ENCODE measurements at regions not wholly inside any gene's neighbourhood (a gene's known extent, or its start where the extent isn't known, plus 50 kb on each side); places are given as distances from the start of the nearest gene placed in this dataset.
"Not testable (repeated sequence)": the region's sequence is repeated elsewhere in the genome, so short reads cannot be mapped to it uniquely, and the experiment has no call there.

DNA sequence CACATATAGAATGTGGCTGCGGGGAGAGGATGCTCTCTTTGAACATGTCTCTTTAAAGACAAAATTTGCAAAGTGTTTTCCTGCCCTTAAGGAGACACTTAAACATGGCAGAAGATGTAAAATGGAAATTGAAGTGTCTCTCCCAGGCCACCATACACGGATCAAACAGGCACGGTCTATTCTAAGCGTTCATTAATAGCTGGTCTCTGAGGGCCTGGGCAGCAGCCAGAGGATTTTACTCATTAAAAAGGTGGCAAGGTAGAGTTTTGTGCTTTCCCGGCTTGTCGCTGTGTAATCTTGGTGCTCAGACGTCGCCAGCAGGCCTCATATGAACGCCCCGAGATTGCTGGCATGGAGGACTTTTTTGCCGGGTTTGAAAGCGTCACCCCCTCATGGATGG lies 205.5 kb downstream of the EMX2 start:
- DNase-seq (ENCODE audit: low spot score): no peak

DNA sequence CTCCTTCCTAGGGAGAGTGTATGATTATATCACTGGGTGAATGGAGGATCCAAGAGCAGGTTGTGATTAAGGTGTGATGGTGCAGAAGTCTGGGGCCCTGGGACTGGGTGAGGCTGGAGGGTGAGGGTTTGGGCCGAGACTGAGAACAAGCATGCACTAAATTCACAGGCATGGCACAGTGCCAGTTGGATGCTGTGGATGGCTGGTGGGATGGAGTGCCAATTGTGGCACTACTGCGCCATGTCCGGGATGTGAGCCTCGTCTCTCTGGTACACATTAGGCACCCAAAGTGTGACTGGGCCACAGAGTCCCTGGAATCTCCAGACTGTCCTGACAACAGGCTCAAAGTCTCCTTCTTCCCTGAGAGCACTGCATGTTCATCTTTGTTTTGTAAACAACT lies 208.1 kb downstream of the EMX2 start:
- DNase-seq (ENCODE audit: low spot score): no peak

DNA sequence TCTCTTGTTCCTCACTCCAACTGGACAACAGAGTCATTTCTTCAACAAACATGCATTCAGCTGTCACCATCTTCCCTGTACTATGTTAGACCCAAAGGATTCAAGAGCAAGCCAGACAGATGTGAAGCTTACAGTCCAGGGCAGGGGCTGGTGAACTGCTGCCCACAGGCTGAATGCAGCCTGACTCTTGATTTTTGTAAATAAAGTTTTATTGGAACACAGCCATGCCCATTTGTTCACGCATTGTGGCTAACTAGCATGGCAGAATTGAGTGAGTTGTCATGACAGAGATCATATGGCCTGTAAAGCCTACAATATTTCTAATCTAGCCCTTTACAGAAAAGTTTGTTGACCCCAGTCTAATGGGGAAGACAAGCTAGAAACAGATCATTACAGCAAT lies 208.7 kb downstream of the EMX2 start:
- DNase-seq (ENCODE audit: low spot score): no peak

DNA sequence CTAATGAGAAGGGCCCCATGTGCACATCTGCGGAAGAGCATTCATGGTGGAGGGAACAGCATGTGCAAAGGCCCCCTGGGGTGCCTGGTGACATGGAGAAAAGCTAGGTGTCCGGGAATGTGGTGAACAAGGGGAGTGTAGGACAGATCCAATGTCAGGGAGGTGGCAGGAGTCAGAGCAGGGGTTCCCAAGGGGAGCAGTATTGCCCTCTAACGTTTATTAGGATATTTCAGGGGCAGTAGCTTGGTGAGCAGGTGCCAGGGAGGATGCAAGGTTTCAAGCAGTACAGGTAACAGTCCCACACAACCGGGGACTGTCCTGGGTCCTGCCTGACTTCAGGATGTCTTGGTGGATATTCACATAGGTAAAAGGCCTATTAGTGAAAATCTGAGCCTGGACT lies 209.6 kb downstream of the EMX2 start:
- DNase-seq (ENCODE audit: low spot score): no peak

DNA sequence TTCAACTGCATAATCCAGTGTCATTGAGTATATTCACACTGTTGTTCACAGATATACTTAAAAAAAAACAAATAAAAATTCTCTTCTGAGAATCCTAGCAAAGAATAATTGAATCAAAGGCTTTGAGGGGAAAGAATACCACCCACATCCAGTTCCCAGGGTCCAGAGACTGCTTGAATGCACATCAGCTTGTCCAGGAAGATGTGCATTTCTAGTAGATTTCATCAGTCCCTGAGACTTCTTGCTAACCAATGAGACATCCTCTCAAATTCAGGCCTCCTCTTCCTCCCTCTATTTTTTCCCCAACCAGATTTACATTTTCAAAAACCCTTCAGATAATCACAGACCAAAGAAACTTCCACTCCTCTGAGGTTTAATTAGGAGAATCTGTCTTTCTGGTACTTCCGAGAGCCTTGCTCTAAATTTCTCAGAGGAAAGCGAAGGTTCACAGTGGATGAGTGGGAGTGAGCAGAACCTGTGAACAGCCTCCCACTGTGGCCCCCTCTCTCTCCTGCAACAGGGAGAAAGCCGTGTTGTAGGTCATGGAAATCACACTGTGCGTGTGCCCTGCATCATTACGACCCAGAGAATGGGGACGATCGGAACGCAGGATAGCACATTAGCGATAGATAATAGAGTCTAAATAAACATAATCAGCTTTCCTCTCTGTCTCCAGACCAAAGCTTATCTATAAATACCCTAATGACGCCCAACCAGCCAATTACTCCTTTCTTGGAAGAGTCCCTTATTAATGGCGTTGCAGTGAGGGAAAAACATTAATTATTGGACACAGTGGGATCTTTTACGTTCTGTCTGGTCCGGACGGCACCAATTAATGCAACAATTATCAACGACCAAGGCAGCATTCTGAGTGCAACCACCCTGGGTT lies 212.5 kb downstream of the EMX2 start:
- DNase-seq (ENCODE audit: low spot score): no peak

DNA sequence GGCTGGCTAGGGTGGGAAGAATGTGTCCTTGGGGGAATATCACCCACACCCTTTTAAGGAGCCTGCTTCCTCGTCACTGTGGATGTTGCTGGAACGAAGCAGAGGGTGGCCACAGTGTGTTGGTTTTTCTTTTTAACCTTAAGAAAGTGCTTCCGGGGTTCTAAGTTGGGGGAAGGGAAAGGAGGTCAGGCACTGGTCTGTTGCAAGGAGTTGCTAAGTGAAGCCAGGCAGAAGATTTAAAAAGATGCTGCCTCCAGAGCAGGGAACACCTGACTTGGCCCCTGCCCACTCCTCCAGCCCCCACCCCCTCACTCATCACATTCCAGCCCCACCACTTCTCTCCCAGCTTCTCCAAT lies 213.1 kb downstream of the EMX2 start:
- no peak for DNase-seq (ENCODE audit: low spot score)

DNA sequence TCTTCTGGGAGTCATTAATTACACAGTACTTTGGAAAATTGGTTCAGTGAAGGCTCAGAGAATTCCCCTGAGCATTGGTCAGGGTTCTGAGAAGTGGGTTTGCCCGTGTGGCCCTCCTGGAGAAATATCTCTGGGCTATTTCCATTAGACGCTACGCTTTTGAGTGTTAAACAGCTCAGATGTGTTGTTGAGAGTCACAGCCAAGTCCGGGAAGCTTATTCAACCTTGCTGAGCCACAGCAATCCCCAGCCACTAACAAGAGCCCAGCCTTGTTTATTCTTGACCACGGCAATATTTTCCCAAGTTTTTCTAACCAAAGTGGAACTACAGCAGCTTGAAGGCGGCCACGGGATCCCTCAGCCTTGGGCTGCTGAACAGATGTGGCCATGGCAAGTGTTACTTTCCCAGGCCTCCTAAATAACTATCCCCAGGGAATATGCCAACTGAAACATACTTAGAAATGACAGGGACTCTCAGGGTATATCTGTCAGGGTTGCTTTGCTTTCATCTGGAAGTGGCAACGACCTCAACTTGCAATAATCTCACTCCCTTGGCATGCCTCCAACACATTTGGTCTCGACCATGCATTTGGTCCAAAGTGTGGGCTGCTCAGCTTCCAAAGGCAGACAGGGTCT lies 214.7 kb downstream of the EMX2 start:
- no peak for DNase-seq (ENCODE audit: low spot score)

DNA sequence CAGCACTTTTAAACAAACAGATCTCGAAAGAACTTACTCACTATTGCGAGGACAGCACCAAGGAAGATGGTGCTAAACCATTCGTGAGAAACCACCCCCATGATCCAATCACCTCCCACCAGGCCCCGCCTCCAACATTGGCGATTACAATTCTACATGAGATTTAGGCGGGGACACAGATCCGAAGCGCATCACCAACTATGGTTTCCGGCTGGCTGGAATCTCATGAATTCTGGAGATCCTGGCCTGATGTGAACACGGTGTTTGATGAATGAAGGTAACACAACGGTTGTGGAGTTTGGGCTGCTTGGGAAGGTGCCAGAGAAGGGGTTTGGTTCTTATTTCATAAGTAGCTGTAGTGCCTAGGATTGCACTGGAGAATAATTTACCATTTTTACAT lies 216.7 kb downstream of the EMX2 start:
- no peak for DNase-seq (ENCODE audit: low spot score)

DNA sequence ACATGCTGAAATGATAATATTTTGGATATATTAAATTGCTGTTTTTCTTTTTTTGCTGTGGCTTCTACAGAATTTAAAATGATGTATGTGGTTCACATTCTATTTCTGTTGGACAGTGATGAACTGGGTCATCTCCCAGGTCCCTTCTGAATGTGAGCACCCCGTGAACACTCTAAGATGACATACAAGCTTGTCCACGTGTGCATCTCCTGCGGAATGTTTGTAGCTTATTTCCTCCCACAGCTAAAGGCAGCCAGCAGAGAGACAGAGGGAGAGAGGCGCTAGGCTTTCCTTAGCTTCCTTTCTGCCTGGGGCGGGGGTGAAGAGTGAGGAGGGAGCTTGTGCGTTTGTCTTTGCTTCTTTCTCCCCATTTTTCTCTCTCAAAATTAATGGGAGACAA lies 219.1 kb downstream of the EMX2 start:
- DNase-seq (ENCODE audit: low spot score): no peak

DNA sequence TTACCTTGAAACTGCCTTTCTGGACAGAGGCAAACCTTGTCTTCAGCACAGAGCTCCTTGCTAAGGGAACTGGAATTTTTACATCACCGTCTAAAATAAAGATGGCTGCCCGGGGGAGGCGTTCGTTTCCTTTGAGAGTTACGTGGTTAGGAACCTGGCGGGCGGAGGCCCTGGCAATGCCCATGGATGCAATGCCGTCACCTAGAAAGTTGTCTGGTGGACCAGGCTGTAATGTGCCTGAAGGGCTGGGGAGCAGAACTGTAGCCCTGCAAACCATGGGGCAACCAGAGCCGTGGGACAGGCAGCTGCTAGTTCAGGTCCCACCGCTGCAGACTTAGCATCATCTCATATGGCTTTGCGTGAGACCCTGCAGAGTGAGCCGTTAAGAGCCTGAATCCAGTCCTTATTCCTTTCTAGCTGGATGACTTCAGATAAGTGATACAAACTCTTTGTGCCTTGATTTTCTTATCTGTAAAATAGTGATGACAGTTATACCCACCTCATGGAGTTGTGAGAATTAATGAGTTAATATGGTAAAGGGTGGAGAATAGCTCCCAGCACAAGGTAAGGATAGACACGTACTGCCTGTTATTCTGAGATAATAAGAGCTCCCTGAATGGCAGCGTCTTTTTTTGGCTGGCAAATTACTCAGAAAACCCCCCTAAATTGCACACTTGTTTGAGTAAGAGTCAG lies 219.7 kb downstream of the EMX2 start:
- no peak for DNase-seq (ENCODE audit: low spot score)

DNA sequence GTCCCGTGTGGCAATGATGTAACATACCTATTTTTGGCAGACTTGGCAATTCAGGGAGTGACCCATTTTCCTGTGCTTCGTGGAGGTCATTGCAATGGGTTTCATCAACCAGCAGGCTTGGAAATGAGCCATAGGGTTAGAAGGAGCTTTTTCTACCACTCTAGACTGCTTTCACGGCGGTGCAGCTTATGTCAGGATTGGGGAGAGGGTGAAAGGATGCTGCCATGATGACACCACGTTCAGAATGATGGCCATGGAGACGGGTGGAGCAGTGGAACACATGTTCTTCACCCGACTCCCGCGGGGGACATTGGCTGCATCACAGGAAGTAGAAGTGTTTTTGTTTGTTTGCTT lies 220.2 kb downstream of the EMX2 start:
- no peak for DNase-seq (ENCODE audit: low spot score)

DNA sequence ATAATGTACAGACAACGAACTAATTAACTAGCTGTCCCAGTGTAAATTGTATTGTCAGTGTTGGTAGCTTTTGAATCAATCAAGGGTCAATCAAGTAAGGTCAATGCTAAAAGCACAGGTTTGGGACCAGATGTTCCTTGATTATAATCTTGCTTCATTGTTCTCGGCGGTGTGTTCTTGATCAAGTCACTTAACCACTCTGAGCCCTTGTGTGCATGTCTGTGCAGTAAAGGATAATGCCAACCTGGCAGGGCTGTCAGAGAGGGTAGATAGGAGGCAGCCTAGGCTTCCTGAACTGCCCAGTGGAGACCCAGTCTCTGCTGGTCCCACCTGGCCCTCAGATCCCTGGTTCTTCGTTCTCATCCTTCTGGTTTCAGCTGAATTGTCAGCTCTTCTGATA lies 221.0 kb downstream of the EMX2 start:
- DNase-seq (ENCODE audit: low spot score): no peak

DNA sequence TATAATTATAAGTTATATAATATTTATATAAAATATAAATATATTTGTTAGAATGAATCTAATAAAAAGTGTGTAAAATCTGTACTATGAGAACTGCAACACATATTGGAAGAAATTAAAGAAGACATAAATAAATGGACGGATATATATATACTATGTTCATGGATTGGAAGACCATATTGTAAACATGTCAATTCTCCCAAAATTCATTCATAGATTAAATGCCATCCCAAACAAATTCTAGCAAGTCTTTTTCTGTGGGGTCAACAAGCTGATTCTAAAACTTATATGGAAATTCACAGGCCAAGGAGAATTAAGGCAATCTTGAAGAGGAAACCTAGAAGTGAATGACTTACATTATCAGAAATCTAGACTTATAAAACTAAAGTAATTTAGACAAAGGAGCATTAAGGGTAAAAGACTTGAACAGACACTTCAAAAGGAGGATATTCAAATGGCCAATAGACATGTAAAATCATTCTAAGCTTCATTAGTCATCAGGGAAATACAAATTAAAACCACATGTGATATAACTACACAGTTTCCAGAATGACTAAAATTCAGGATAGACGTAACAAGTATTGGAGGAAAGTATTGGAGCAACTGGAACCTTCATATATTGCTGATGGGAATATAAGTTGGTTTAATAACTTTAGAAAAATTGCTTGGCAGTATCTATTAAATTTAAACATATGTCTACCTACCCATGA lies 225.9 kb downstream of the EMX2 start:
- DNase-seq (ENCODE audit: low spot score): no peak

DNA sequence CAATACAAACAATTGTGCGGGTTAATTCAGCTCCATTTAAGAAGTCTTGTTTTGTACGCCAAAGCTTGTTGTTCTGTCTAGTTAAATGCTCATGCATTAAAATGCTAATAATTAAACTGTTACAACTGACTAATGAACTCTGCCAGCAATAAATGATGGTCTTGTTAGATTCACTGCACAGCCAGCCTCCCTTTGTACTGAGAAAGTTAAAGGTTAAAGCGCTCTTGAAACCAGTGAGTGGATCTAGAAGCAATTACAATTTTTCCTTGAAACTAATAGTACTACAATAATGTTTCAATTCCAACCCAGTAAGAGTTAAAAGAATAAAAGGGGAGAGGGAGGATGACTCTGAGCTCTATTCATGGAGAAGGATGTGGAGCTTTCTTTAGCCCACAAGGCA lies 233.0 kb downstream of the EMX2 start:
- no peak for DNase-seq (ENCODE audit: low spot score)

DNA sequence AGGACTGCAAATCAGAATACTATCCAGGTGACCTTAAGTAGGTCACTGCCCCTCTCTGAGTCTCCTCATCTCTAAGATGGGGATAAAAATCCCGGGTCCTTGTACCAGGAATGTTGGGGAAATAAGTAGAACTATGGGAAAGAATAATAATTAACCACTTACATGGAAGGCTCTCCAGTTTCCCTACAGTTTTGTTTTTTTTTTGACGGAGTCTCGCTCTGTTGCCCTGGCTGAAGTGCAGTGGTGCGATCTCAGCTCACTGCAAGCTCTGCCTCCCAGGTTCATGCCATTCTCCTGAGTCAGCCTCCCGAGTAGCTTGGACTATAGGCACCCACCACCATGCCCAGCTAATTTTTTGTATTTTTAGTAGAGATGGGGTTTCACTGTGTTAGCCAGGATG lies 234.7 kb downstream of the EMX2 start:
- not testable (repeated sequence) for DNase-seq (ENCODE audit: low spot score)

DNA sequence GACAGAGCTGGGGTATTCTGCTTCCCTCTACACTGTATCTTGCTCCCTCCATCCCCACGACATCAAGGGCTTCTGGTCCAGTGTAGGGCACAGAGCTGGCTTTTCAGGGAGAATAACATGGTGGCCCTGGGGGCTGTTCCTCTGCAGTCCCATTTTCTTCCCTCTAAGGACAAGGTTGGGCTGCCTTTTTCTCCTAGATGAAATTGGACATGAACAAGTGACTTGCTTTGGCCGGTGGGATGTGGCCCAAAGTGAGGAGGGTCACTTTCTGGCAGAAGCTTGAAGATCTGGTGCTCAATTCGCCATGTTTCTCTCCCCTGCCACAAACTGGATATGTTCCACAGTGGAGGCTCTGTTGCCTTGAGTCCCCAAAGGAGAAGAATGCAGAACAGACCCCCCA lies 235.7 kb downstream of the EMX2 start:
- DNase-seq (ENCODE audit: low spot score): no peak

DNA sequence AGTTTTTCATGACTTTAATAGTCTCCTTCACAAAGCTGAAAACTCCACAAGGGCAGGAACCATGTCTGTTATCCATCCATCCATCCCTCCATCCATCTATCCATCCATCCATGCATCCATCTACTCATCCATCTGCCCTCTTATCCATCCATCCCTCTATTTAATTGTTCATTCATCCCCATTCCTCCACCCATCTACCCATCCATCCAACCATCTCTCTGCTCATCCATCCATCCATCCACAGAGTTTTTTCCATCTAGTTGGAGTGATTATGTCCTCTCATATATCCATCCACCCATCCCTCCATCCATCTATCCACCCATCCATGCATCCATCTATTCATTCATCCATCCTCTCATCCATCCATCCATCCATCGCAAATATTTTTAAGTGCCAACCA lies 237.9 kb downstream of the EMX2 start:
- no peak for DNase-seq (ENCODE audit: low spot score)

DNA sequence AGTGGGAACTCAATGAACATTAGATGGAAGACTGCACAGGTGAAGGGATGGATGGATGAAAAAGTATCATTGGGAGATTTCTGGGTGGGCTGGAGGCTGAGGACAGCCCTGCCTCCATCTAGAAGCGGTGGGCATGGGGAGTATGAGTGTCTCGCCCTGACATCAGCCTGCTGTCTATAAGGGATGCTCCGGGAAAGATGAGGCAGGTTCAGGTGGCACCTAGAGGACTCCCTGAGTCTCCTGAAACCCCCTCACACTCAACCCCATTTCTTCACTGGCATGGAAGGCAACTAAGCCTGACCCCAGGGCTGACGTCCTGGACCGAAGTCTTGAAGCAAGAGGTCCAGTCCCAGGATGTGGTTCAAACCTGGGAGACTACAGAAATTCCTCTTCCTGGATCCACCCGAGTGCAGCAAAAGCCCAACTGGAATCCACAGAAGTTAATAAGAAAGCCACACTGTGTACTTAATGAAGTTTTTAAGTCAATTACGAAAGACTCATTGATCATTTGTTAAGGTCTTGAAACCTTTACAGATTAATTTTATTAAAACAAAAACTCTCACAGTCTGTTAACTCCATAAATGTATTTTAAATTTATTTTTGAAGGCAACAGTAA lies 238.8 kb downstream of the EMX2 start:
- DNase-seq (ENCODE audit: low spot score): no peak

DNA sequence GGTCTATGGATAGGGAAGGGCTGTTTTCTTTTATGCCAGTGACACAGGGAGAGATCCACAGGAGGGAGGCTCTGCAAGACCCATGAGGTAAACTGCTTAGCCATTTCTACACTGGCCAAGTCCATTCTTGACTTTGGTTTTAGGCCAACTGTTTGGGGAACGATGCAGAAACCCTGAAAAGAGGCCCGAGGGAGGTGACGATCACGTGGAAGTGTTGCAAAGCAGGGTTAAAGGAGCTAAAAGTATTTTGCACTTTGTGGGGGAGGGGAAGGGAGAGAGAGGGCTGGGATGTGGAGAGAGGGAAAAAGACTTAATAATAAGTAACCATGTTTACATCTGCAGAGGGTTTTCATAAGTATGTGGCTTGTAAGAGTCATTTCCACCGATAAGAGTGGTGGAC lies 239.7 kb downstream of the EMX2 start:
- DNase-seq (ENCODE audit: low spot score): no peak

DNA sequence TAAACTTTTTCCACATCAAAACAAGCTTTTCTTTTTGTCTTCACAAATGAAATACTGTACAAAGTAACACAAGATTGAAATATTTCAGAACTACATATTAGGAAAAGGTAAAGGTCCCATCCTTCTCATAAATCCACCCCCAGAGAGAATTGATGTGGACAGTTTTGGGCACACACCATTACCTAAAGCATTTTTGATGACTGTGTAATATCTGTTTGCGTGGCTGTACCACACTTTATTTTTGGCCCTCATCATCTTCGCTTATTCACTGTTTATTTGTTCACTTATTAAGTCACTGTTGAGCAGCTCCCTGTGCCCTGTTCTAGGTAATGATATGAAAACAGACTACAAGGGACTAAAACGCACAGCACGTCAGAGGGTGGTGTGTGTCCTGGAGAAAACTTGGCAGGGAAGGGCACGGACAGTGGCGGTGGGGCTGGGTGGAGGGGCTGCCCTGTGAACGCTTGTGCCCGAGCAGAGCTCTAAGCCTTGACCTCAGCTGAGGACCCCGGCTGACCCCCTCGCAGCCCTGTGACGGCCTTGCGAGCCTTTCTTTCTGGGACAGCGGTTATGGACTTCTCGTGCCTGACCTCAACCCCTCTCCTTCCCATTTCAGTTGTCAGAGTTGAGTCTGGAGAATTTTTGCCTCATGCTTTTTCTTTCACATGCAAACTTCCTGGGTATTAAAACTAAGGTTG lies 241.3 kb downstream of the EMX2 start:
- DNase-seq (ENCODE audit: low spot score): no peak

DNA sequence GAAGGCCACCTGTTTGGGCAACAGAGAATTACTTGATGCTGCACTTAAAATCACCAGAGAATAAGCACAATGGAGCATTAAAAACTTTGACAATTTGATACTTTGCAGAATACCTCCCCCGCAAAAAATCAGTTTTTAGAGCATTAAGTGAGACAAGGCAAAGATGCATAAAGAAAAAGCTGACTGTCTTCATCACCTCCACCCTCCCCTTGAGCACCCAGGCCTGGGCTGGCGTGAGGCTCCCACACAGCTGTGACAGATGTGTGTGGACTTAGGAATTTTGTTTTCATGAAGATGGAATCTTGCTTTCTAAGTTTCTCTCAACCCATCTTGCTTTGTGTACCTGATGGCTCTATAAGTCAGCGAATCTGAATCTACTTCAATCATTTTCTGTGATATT lies 242.2 kb downstream of the EMX2 start:
- DNase-seq (ENCODE audit: low spot score): no peak

DNA sequence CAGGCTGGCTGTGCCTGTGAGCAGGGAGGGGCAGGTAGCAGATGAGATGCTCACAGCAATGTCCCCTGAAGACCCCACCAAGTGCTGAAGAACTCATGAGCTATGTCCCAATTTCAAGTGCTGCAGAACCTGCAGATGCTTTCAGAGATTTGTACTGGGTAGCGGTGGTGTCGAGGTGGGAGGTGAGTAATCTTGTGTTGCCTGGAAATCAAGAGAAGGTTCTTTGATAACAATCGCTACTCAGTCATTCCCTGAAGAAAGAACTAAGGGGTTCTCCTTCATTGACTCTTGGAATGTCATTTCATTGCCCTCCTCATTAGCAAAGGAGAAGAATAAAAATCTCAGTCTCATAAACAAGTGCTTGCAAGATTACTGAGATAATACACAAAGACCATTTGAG lies 246.4 kb downstream of the EMX2 start:
- no peak for DNase-seq (ENCODE audit: low spot score)
